ENCODE measurements at regions not wholly inside any gene's neighbourhood (a gene's known extent, or its start where the extent isn't known, plus 50 kb on each side); places are given as distances from the start of the nearest gene placed in this dataset.

GRCh38 chr7:128168667-128169210, 72.3 kb upstream of the LEP start:
- DNase-seq = no peak

DNA sequence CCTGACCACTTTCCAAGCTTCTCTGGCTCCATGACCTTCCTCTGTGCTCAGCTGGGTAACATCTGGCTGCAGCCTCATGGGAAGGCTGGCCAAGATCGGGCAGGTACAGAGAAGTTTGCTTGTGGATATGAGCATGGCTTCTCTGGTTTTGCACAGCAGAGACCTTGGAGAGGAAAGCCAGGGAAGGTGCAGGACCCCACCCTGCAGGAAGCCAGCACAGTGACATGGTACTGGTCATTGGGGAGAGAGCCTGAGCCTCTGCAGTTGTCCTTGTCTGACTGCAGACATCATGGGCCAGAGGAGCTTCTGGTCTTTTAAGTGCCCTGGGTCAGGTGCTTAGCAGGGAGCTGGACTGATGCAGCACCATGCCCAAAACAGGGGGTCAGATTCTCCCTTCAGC, 70.6 kb upstream of the LEP start:
- DNase-seq = no peak

DNA sequence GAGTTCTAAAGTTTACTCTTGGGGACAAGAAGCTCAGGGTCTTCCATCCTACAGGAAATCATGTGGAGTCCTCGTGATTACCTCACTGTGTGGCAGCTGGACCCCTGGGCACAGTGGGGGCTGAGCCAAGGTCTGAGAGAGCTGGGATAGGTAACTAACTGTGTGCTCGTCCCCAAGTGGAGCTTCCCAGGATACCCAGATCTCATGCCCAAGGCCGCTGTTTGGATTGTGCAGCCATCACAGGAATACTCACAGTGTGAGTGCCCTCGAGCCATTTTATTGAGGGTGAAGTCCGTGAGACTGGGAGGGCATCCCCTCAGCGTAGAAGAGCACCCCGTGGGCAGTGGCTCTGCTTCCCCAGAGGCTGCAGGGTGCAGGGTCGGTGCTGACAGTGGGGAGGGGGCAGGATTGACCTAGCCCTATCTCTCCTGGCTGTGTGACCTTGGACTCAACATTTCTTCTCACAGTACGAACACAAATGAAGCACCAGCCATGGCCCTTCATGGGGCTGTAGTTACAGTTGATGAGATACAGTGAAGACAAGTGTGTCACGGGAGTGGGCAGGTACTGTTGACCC, 69.6 kb upstream of the LEP start:
- DNase-seq = no peak

DNA sequence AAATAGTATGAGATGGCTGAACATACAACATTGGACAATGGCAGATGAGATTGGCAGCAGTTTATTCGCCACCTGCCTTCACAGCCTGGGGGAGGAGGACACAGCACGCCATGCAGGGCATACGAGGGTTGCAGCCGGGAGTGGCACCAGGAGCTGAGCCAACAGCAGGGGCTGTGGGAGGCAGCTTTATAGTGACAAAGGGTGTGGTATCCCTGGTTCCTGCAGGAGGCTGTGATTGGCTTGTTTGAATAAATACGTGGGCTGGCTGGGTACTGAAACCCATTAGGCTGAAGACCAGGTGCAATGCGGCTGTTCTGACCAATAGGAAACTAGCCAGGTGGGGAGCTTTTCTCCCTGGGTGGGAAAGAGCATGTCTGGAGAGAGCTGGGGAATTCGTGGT, 68.9 kb upstream of the LEP start:
- DNase-seq = peak; percentile 19

GRCh38 chr7:128172963-128173362, 68.1 kb upstream of the LEP start:
- DNase-seq = no peak

- DNase-seq = no peak
Observed at GRCh38 chr7:128174386-128174785, 66.7 kb upstream of the LEP start.

DNA sequence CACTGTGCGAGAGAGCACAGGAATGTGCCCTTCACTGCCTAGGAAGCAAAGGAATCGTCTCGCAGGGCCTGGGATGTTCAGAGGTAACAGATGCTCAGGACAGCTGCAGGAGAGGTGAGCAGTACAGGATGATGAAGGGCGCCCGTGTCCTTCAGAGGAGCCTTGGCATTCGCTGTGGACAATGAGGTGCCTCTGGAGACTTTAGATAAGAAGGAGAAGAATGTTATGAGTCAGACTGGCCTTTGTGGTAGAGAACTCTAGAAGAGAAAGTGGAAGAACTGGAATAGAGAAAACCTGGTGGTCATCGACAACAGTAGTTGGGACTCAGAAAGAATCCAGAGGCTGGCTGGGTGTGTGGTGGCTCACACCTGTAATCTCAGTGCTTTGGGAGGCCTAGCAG, 64.4 kb upstream of the LEP start:
- DNase-seq = no peak

DNA sequence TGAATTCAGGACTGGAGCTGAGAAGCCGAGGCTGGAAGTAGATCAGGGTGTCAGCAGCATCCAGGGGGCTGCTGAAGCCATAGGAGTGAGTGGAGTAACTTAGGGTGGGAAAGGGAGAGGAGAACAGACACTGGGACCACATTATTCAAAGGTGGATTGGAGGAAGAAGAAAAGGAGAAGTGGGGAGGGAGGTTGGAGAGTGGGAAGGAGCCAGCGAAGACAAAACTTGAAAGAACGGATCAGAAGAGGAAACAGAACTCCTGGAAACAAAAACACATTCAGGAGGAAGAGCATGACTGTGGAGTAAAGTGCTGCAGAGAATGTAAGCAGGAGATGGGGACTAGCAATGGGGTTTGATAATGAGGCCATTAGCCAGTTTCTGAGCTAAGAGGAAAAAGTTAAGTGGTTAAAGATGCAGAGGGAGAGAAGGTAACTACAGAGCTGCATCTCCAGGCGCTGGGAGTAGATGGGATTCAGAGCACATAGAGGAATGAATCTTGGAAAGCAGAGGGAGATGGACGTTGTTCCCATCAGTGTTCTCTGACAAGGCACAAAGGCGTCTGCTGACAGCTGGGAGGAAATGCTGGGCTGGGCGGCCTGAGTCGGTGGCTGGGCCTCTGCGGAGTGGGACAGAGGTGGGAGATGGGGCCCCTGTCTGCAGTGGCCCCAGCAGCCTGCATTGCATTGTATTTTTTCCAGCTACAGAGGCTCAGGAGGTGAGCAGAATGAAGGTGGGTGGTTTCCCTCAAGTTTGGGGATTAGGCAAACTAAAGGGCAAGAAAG, 63.1 kb upstream of the LEP start:
- no peak for DNase-seq

GRCh38 chr7:128178611-128179010, 62.5 kb upstream of the LEP start:
- DNase-seq = no peak

DNA sequence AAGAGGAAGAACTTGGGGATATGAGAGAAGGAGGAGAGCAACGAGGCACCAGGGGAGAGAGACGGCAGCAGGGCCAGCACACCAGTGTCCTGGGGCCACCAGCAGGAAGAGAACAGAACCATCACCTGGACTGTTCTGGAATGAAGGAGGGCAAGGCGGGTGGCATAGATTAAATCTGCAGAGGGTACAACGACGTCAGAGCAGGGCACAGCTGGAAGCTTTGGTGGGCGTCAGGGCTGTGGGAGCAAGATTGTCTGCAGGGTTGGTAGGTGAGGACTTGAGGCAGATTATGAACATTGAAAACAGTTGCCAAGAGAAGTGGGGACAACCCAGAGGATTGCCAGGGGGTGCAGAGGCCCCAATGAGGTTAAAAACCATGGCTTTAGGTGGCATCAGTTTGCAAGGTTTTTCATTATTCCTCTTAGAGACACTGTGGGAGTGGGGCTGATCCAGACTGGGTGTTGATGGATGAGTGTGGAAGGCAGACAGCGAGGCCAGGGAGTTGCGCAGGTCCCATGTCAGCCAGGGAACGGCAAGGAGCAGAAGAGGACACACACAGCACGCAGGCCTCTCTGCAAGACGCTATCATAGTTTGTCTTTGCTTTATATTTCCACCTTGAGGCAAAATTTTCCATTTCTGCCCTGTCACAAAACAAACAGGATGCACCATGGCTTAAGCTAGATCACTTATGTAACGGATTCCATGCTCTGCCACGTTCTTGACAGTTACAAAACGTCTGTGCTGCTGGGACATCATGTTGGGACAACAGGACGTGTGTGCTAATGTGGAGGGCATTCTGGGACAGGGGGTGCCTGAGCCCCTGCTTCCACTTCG, 52.5 kb upstream of the LEP start:
- no peak for DNase-seq

- DNase-seq = no peak
Observed at GRCh38 chr7:128189231-128189930, 51.7 kb upstream of the LEP start.

DNA sequence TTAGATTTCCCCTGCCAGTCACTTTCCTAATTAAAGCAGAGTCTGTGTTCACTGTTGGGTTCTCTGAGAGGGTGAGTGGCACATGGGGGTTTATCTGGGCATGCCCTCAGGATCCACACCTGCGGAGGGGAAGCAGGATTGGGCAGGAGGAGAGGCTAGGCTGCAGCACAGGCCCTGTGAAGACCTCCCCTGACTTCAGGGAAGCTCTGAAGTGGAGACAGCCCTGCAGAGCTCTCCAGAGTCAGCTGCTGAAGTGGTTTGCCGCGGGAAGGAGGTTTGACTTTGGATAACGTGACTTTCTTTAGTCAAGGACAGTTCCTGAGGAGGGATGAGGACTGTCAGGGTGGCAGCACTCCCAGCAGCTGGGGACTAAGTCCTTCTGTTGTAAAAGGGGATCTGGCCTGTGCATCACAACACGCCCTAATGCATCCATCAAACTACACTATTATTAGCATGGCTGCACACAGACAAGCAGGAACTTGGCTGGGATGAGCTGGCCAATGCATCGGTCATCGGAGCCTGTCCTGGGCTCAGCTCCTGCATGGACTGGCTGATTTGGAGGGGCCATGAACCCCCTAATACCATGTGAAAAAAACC, 50.9 kb upstream of the LEP start:
- DNase-seq = no peak

- DNase-seq = no peak
Observed at GRCh38 chr7:128191136-128191844, 49.8 kb upstream of the LEP start.

All from NCI-H1105 treated with DMSO at 0.1 percent for 48 hours (cell line).